Gastrocnemius medialis (tissue), 4 donors: ENCODE measurements at regions not wholly inside any gene's neighbourhood (a gene's known extent, or its start where the extent isn't known, plus 50 kb on each side); places are given as distances from the start of the nearest gene placed in this dataset.

ENCODE experiments used
- CTCF ChIP-seq, 5 experiments: fragments of 450-650 bp in 3 of 5; fragments of 200-600 bp in 2 of 5; sonication (generic) in 2 of 5; IDR thresholded peaks in 4 of 5; conservative IDR thresholded peaks in 1 of 5; 1 replicate in 4 of 5; 2 replicates in 1 of 5; pipeline ENCODE4 v1.5.1; 2016 to 2019; ENCODE audit warnings: antibody characterized with exemption in 5 of 5, mild to moderate bottlenecking in 3 of 5, moderate library complexity in 3 of 5
- POLR2A ChIP-seq, 2 donors: fragments of 450-650 bp; IDR thresholded peaks; one replicate each; pipeline ENCODE4 v1.6.1; 2017; ENCODE audit warnings: antibody characterized with exemption in 2 of 2, mild to moderate bottlenecking in 2 of 2, moderate library complexity in 2 of 2

GRCh38 chr9:106056328-106056727, 362.0 kb downstream of the TMEM38B start:
- no peak for TF ChIP-seq CTCF (IDR thresholded peaks at IDR 0.05 in 4 of 5, conservative IDR thresholded peaks at IDR 0.05 in 1 of 5)
- TF ChIP-seq POLR2A (IDR thresholded peaks at IDR 0.05) = no peak
